Stimulated activated CD4-positive, alpha-beta T cell treated with anti-CD3 and anti-CD28 coated beads, Interleukin-4, amount 100 ng/mL, for 4 hours (primary cell): ENCODE measurements at regions not wholly inside any gene's neighbourhood (a gene's known extent, or its start where the extent isn't known, plus 50 kb on each side); places are given as distances from the start of the nearest gene placed in this dataset.
"Not testable (repeated sequence)": the region's sequence is repeated elsewhere in the genome, so short reads cannot be mapped to it uniquely, and the experiment has no call there.

Experiments
- DNase-seq, 2 experiments: peaks; one replicate each; pipeline ENCODE4 v3.0.0-alpha.2; 2020

GRCh38 chrY:11156846-11157245 lies 1544.2 kb upstream of the USP9Y start:
- not testable (repeated sequence) for DNase-seq

DNA sequence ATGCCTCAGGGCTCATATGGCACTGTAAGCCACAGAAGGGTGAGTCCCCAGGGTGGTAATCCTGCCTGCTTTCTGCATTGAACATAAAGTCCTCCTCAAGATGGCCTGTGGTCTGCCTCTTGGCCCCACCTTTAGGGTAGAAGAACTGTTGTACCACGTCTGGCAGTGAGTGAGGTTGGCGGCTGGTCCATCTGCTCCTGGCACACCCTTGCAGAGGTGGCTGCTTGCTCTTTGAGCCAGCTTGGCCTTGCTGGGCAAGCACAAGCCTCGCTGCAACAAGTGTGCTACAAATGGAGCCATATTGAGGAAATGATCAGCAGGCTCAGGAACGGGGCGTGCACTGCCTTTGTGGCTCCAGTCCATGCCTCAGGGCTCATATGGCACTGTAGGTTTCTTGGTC lies 1524.0 kb upstream of the USP9Y start:
- DNase-seq, result not testable (repeated sequence)

- DNase-seq, result not testable (repeated sequence)
Observed at GRCh38 chrY:11201133-11201532, 1499.9 kb upstream of the USP9Y start.

DNA sequence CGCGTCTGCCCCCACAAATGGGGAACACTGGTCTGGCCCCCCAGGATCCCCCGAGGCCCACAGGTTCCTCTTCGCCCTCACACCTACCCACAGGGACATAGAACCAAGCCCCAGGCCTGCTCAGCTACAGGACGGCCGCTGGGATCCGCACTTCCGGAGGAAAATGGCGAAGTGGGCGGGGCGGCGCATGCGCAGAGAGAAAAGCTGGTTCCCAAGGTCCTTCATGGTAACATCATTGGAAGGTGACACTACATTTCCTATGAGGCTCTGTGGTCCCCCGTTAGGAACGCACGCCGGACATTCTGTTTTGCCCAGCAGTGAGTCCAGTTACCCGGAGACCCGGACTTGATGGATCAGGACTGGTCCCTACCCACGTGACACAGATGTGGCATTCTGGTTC lies 1486.2 kb upstream of the USP9Y start:
- peak; percentile 4 to 8 for DNase-seq
